ENCODE measurements at regions not wholly inside any gene's neighbourhood (a gene's known extent, or its start where the extent isn't known, plus 50 kb on each side); places are given as distances from the start of the nearest gene placed in this dataset.
A peak's percentile ranks its signal among the peaks of the same experiment; 100 is the strongest.

- DNase-seq (no peak), ATAC-seq (no peak)
- Histone ChIP-seq H3K36me3 (no peaks in the 10 kb centered on the region), H3K27ac (no peak overlapping the region), H3K4me1 (no peaks in the 10 kb centered on the region), H3K4me3 (no peak overlapping the region), H3K27me3 (peaks cover 0 to 15% of the 10 kb centered on the region in 2 donors), H3K9me3 (peaks cover 0 to 2% of the 10 kb centered on the region in 2 donors)
- TF ChIP-seq CTCF (IDR thresholded peaks at IDR 0.05), result no peak
- intact Hi-C loops (cut with DNase I), result no loop called here
These were observed 153.1 kb upstream of the ARL4C start for GRCh38 chr2:234649951-234650350.

GRCh38 chr2:234643407-234643806 is 146.5 kb upstream of the ARL4C start:
- no peak overlapping the region for H3K4me3 ChIP-seq
- H3K4me1 ChIP-seq, result no peaks in the 10 kb centered on the region
- H3K27ac ChIP-seq, result no peak overlapping the region
- H3K36me3 ChIP-seq, result no peaks in the 10 kb centered on the region
- TF ChIP-seq CTCF (IDR thresholded peaks at IDR 0.05), result no peak
- peaks cover 0 to 33% of the 10 kb centered on the region in 2 donors for H3K9me3 ChIP-seq
- no peaks in the 10 kb centered on the region for H3K27me3 ChIP-seq
- no peak for DNase-seq
- ATAC-seq, result no peak
- intact Hi-C loops (cut with DNase I), result no loop called here

- intact Hi-C loops (cut with DNase I), result no loop called here
- ATAC-seq (no peak), DNase-seq (no peak)
- Histone ChIP-seq H3K27me3 (no peaks in the 10 kb centered on the region), H3K9me3 (peaks cover 0 to 33% of the 10 kb centered on the region in 2 donors), H3K4me3 (no peak overlapping the region), H3K4me1 (no peaks in the 10 kb centered on the region), H3K27ac (no peak overlapping the region), H3K36me3 (no peaks in the 10 kb centered on the region)
- no peak for TF ChIP-seq CTCF (IDR thresholded peaks at IDR 0.05)
These were observed 144.2 kb upstream of the ARL4C start for GRCh38 chr2:234641086-234641485.

- DNase-seq (no peak), ATAC-seq (peak; percentile 61)
- H3K9me3 ChIP-seq, result peaks cover 0 to 33% of the 10 kb centered on the region in 2 donors
- H3K4me3 ChIP-seq, result no peak overlapping the region
- H3K4me1 ChIP-seq, result no peaks in the 10 kb centered on the region
- no peaks in the 10 kb centered on the region for H3K36me3 ChIP-seq
- H3K27me3 ChIP-seq, result no peaks in the 10 kb centered on the region
- no peak for TF ChIP-seq CTCF (IDR thresholded peaks at IDR 0.05)
- H3K27ac ChIP-seq, result no peak overlapping the region
- intact Hi-C loops (cut with DNase I), result no loop called here
These were observed 143.8 kb upstream of the ARL4C start for GRCh38 chr2:234640657-234641056.

- Histone ChIP-seq H3K36me3 (no peaks in the 10 kb centered on the region), H3K27me3 (no peaks in the 10 kb centered on the region), H3K4me3 (no peak overlapping the region), H3K27ac (no peak overlapping the region), H3K9me3 (peaks cover 0 to 22% of the 10 kb centered on the region in 2 donors), H3K4me1 (no peaks in the 10 kb centered on the region)
- no peak for TF ChIP-seq CTCF (IDR thresholded peaks at IDR 0.05)
- DNase-seq (no peak), ATAC-seq (no peak)
- intact Hi-C loops (cut with DNase I), result no loop called here
These were observed 142.1 kb upstream of the ARL4C start for GRCh38 chr2:234638966-234639365.

Data from left lung (tissue), 4 donors.